Lung (tissue), 11 donors: ENCODE measurements at regions not wholly inside any gene's neighbourhood (a gene's known extent, or its start where the extent isn't known, plus 50 kb on each side); places are given as distances from the start of the nearest gene placed in this dataset.

Source experiments
- ATAC-seq: fragments of 200-7000 bp; cut with Tn5 transposase; one replicate; pipeline ENCODE4 v1.9.1; 2020; ENCODE audit warnings: moderate number of reproducible peaks; ENCODE audit not compliant: insufficient read depth, low FRiP score
- DNase-seq, 3 donors: peaks; one replicate each; pipeline ENCODE4 v3.0.0-alpha.2; 2013 to 2017
- H3K27ac ChIP-seq, 2 donors: one replicate each; pipeline ENCODE4 v1.5.1; 2013; ENCODE audit warnings: mild to moderate bottlenecking in 2 of 2, moderate library complexity in 2 of 2, control low read depth in 1 of 2, inconsistent platforms in 1 of 2, low read depth in 1 of 2, low read length in 1 of 2
- H3K27me3 ChIP-seq, 3 donors: one replicate each; pipeline ENCODE4 v1.5.1; 2013; ENCODE audit warnings: low read length in 2 of 3; ENCODE audit not compliant: control insufficient read depth in 3 of 3, insufficient read depth in 3 of 3
- H3K36me3 ChIP-seq, 4 donors: one replicate each; pipeline ENCODE4 v1.5.1; 2013; ENCODE audit warnings: low read length in 4 of 4, mild to moderate bottlenecking in 1 of 4, moderate library complexity in 1 of 4; ENCODE audit not compliant: control insufficient read depth in 4 of 4, insufficient read depth in 4 of 4
- H3K4me1 ChIP-seq, 5 donors: one replicate each; pipeline ENCODE4 v1.5.1; 2013; ENCODE audit warnings: low read length in 5 of 5, mild to moderate bottlenecking in 2 of 5, moderate library complexity in 1 of 5; ENCODE audit not compliant: control insufficient read depth in 5 of 5, insufficient read depth in 5 of 5
- H3K4me3 ChIP-seq: one replicate; pipeline ENCODE4 v1.5.1; 2013; ENCODE audit warnings: mild to moderate bottlenecking, control low read depth, moderate library complexity
- H3K9ac ChIP-seq, 2 donors: one replicate each; pipeline ENCODE4 v1.5.1; 2013; ENCODE audit warnings: low read length in 2 of 2, control low read depth in 1 of 2; ENCODE audit not compliant: insufficient read depth in 1 of 2
- H3K9me3 ChIP-seq, 4 donors: one replicate each; pipeline ENCODE4 v1.5.1; 2013; ENCODE audit warnings: low read length in 3 of 4, mild to moderate bottlenecking in 1 of 4, moderate library complexity in 1 of 4; ENCODE audit not compliant: control insufficient read depth in 4 of 4, insufficient read depth in 3 of 4
- CTCF ChIP-seq: IDR thresholded peaks from 2 replicates; pipeline ENCODE4 v1.5.1; 2012; ENCODE audit warnings: mild to moderate bottlenecking; ENCODE audit errors: control extremely low read depth, extremely low read depth
- WGBS, 2 donors: extraction: QIAGEN DNeasy Blood & Tissue Kit; methylation state at CpG; one replicate each; pipeline ENCODE4 v1.1.7; 2013; 5-methylcytosine and 5-hydroxymethylcytosine counted together
- donor health status: control.
- donor health status: control.
- donor health status: Bipolar disorder and iron deficiency.
- donor health status: healthy.
- donor health status: DM: yes; HTN: yes; CAD: no.

DNA sequence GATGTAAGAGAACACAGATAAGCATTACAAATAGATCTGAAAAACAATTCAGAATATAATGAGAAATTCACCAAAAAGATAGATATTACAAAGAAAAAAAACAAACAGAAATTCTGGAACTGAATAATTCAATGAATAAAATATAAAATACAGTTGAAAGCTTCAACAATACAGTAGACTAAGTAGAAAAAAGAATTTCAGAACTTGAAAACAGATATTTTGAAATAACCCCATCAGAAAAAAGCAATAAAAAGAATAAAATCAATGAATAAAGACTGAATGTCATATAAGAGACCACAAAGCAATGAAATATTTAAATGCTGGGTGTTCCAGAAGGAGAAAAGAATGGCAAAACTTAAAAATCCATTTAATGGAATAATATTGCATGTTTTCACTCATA is 611.4 kb upstream of the GHITM start:
- Histone ChIP-seq H3K36me3 (no peaks in the 10 kb centered on the region), H3K27ac (no peak overlapping the region), H3K27me3 (no peaks in the 10 kb centered on the region), H3K9ac (no peak overlapping the region), H3K4me1 (no peaks in the 10 kb centered on the region), H3K9me3 (peaks cover 0 to 14% (median 9%) of the 10 kb centered on the region in 4 donors), H3K4me3 (no peak overlapping the region)
- DNase-seq (no peak), ATAC-seq (no peak)
- TF ChIP-seq CTCF, result no peak

DNA sequence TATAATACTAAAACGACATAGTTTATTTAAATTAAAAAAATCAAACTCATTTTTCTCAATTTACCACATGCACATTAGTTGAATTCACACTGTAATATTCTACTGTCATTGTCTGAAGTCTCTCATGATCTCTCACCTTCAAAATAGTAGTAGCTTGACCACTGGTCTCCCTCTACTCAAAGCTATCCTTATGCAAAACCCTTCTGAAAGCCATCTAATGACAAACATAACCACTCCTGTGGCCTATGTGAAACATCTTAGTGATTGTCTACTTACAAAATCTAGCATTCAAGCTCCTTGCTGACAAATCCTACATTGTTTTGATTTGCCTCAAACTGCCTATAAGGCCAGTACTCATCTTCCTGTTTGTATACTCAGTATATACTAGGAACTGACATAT is 606.0 kb upstream of the GHITM start:
- no peak overlapping the region for H3K4me3 ChIP-seq
- WGBS, 2 donors, result 28 to 47% methylated on average over 1 of the region's 1 CpG
- TF ChIP-seq CTCF, result no peak

DNA sequence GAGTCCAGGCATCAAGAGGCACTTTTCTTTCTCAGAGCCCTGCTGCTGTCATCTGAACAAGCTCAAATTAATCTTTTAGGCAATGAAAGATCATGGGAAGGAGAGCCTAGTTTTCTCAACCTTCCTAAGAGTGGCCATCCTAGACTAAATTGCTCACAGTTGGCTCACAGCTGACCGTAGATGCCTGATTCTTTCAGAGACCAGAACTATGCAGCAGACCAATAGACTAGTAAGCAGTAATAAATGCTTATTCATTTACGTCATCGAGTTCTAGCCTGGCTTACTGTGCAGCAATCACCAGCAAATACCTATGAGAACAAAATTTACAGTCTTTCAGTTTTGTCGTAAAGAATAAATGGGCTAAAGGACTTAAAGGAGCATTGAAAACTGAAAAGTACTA is 602.9 kb upstream of the GHITM start:
- no peak for DNase-seq
- no peak overlapping the region for H3K27ac ChIP-seq
- no peak overlapping the region for H3K4me3 ChIP-seq
- H3K4me1 ChIP-seq, result peaks cover 0 to 4% (median 0%) of the 10 kb centered on the region in 5 donors
- 87 to 94% methylated on average over 4 of the region's 4 CpGs for WGBS, 2 donors
- no peak for ATAC-seq
- H3K27me3 ChIP-seq, result no peaks in the 10 kb centered on the region
- H3K36me3 ChIP-seq, result no peaks in the 10 kb centered on the region
- H3K9ac ChIP-seq, result no peak overlapping the region
- no peak for TF ChIP-seq CTCF
- H3K9me3 ChIP-seq, result no peaks in the 10 kb centered on the region

More for the DNA sequence above, 606.0 kb upstream of the GHITM start:
- no peaks in the 10 kb centered on the region for H3K36me3 ChIP-seq
- ATAC-seq, result no peak
- no peaks in the 10 kb centered on the region for H3K4me1 ChIP-seq
- no peak overlapping the region for H3K9ac ChIP-seq
- H3K27me3 ChIP-seq, result no peaks in the 10 kb centered on the region
- H3K27ac ChIP-seq, result no peak overlapping the region
- no peak for DNase-seq
- peaks cover 0 to 6% (median 1%) of the 10 kb centered on the region in 4 donors for H3K9me3 ChIP-seq

GRCh38 chr10:83538047-83538446 is 601.3 kb upstream of the GHITM start:
- Histone ChIP-seq H3K9ac (no peak overlapping the region), H3K27me3 (no peaks in the 10 kb centered on the region), H3K9me3 (no peaks in the 10 kb centered on the region), H3K4me1 (peaks cover 0 to 4% (median 2%) of the 10 kb centered on the region in 5 donors), H3K4me3 (no peak overlapping the region), H3K36me3 (no peaks in the 10 kb centered on the region), H3K27ac (no peak overlapping the region)
- DNase-seq (no peak), ATAC-seq (no peak)
- TF ChIP-seq CTCF, result no peak
